Uterus (tissue), 3 donors: ENCODE measurements at regions not wholly inside any gene's neighbourhood (a gene's known extent, or its start where the extent isn't known, plus 50 kb on each side); places are given as distances from the start of the nearest gene placed in this dataset.

Source experiments
- DNase-seq, 2 donors: peaks; one replicate each; pipeline ENCODE4 v3.0.0-alpha.2; 2019 to 2020
- H3K27ac ChIP-seq, 2 donors: fragments of 200-600 bp; sonication (generic); 1 replicate in 1 of 2; 2 replicates in 1 of 2; pipeline ENCODE4 v1.5.1; 2016 to 2018
- H3K27me3 ChIP-seq, 2 donors: fragments of 200-600 bp; sonication (generic); one replicate each; pipeline ENCODE4 v1.5.1; 2018 to 2019; ENCODE audit warnings: control low read depth in 1 of 2
- H3K36me3 ChIP-seq, 2 donors: fragments of 200-600 bp; sonication (generic); one replicate each; pipeline ENCODE4 v1.5.1; 2019; ENCODE audit warnings: control low read depth in 1 of 2
- H3K4me1 ChIP-seq, 2 donors: fragments of 200-600 bp; sonication (generic); one replicate each; pipeline ENCODE4 v1.5.1; 2018 to 2019; ENCODE audit warnings: control low read depth in 1 of 2
- H3K4me3 ChIP-seq, 2 donors: fragments of 200-600 bp; sonication (generic); 1 replicate in 1 of 2; 2 replicates in 1 of 2; pipeline ENCODE4 v1.5.1; 2018 to 2019; ENCODE audit warnings: mild to moderate bottlenecking in 1 of 2
- H3K9me3 ChIP-seq, 2 donors: fragments of 200-600 bp; sonication (generic); one replicate each; pipeline ENCODE4 v1.5.1; 2019; ENCODE audit warnings: control low read depth in 1 of 2
- CTCF ChIP-seq, 4 experiments: fragments of 200-600 bp in 2 of 4; fragments of 450-650 bp in 2 of 4; sonication (generic) in 2 of 4; IDR thresholded peaks; one replicate each; pipeline ENCODE4 v1.5.1; 2016 to 2019; ENCODE audit warnings: antibody characterized with exemption in 4 of 4, mild to moderate bottlenecking in 2 of 4, moderate library complexity in 1 of 4
- POLR2A ChIP-seq, 2 donors: fragments of 450-650 bp; IDR thresholded peaks; one replicate each; pipeline ENCODE4 v1.6.1; 2016; ENCODE audit warnings: antibody characterized with exemption in 2 of 2, mild to moderate bottlenecking in 1 of 2, moderate library complexity in 1 of 2
- intact Hi-C: fragments of 100-400 bp; cut with DNase I; formaldehyde crosslinking; loops from one replicate; pipeline ENCODE4 v1.15.1; 2023; ENCODE audit warnings: low total_unique reads
- donor health status: DM: yes; HTN: yes; CAD: no.

DNA sequence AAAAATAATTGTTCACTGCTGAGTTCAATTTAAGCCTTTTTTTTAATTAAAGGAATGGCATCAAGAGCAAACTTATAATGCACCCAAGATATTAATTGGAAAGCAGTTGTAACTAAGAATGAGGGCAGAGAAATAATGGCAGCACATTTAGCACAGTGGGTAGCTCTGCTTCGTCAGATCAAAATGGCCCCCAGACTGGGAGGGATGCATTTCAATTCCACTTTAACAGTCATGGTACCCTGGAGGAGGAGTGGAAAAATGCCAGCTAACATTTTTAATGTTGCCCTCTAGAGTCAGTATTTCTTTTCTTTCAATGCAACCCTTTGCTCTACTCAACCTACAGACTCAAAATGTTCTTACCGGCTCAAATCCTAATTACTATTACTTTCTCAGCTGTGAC lies 504.8 kb upstream of the SETBP1 start:
- TF ChIP-seq CTCF (IDR thresholded peaks at IDR 0.05) (no peak), POLR2A (IDR thresholded peaks at IDR 0.05) (no peak)
- no peak for DNase-seq
- H3K4me3 ChIP-seq = no peak overlapping the region
- no peaks in the 10 kb centered on the region for H3K9me3 ChIP-seq
- no peak overlapping the region for H3K27ac ChIP-seq
- H3K4me1 ChIP-seq = no peaks in the 10 kb centered on the region
- intact Hi-C loops = no loop called here
- no peaks in the 10 kb centered on the region for H3K27me3 ChIP-seq
- H3K36me3 ChIP-seq = no peaks in the 10 kb centered on the region

DNA sequence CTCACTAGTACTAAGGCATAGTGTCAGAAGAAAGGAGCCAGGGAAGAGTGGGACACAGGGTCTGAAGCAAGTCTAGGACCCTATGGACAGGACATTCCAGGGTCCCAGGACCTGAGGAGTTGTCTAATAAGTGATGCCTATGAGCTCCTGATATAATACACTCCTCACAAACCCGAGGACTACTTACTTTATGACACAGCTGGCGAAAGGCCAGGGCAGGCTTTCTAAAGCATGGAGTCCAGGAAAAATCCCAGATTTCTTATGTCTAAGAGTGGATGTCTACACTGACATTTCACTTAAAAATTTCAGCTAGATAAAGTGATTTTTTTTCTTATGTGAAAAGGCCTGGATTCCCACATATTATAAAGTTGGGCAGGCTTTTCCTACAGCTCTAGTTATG lies 502.2 kb upstream of the SETBP1 start:
- Histone ChIP-seq H3K27me3 (no peaks in the 10 kb centered on the region), H3K27ac (no peak overlapping the region), H3K4me3 (no peak overlapping the region), H3K9me3 (no peaks in the 10 kb centered on the region), H3K4me1 (no peaks in the 10 kb centered on the region), H3K36me3 (no peaks in the 10 kb centered on the region)
- DNase-seq = peak; percentile 25
- no peak for TF ChIP-seq POLR2A (IDR thresholded peaks at IDR 0.05)
- no peak for TF ChIP-seq CTCF (IDR thresholded peaks at IDR 0.05)
- intact Hi-C loops = no loop called here

DNA sequence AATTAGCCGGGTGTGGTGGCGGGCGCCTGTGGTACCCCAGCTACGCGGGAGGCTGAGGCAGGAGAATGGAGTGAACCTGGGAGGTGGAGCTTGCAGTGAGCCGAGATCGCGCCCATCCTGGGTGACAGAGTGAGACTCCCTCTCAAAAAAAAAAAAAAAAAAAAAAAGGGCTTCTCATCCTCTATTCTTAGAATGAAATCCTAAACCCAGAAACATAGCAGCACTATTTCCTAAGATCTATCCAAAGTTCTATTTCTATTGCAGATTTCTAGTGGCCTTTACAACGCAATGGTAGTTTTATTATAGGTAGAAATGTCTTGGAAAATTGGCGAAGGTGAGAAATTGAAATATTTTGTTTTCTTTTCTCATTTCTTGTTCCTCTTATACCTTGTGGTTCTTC lies 501.0 kb upstream of the SETBP1 start:
- Histone ChIP-seq H3K9me3 (no peaks in the 10 kb centered on the region), H3K4me1 (no peaks in the 10 kb centered on the region), H3K27me3 (no peaks in the 10 kb centered on the region), H3K27ac (no peak overlapping the region), H3K36me3 (no peaks in the 10 kb centered on the region), H3K4me3 (no peak overlapping the region)
- no peak for DNase-seq
- intact Hi-C loops = no loop called here
- TF ChIP-seq POLR2A (IDR thresholded peaks at IDR 0.05) (no peak), CTCF (IDR thresholded peaks at IDR 0.05) (no peak)

GRCh38 chr18:44180683-44181082 lies 500.0 kb upstream of the SETBP1 start:
- Histone ChIP-seq H3K4me1 (no peaks in the 10 kb centered on the region), H3K4me3 (no peak overlapping the region), H3K27ac (no peak overlapping the region)

More at GRCh38 chr18:44180683-44181082, 500.0 kb upstream of the SETBP1 start:
- TF ChIP-seq CTCF (IDR thresholded peaks at IDR 0.05) = no peak
- Histone ChIP-seq H3K9me3 (no peaks in the 10 kb centered on the region), H3K36me3 (no peaks in the 10 kb centered on the region), H3K27me3 (no peaks in the 10 kb centered on the region)
- intact Hi-C loops = no loop called here
- no peak for DNase-seq
